A549 (cell line): ENCODE measurements at regions not wholly inside any gene's neighbourhood (a gene's known extent, or its start where the extent isn't known, plus 50 kb on each side); places are given as distances from the start of the nearest gene placed in this dataset.
"Not testable (repeated sequence)": the region's sequence is repeated elsewhere in the genome, so short reads cannot be mapped to it uniquely, and the experiment has no call there.

Experiments
- ATAC-seq, 2 experiments: fragments of 200-7000 bp in 1 of 2; fragments of >200 bp in 1 of 2; cut with Nextera tagmentation in 1 of 2; cut with Tn5 transposase in 1 of 2; 3 replicates each; pipeline versions ENCODE4 v1.8.0 to v1.9.1; 2018 to 2020; ENCODE audit warnings: mild to moderate bottlenecking in 1 of 2, moderate library complexity in 1 of 2
- CTCF ChIA-PET: fragments of 300-600 bp; sonication (Branson Sonifier 250); formaldehyde crosslinking; extraction: SDS; loops from one replicate; lab custom pipeline; 2021; ENCODE audit warnings: antibody characterized with exemption, inconsistent platforms; lab: Yijun Ruan, JAX
- POLR2A ChIA-PET: fragments of 350-600 bp; formaldehyde crosslinking; extraction: SDS; loops from one replicate; lab custom pipeline; 2021; ENCODE audit warnings: antibody characterized with exemption, inconsistent platforms; lab: Yijun Ruan, JAX
- DNase-seq, 2 experiments: peaks; one replicate each; pipeline versions ENCODE4 v3.0.0 to v3.0.0-alpha.2; 2011 to 2016; ENCODE audit warnings: low read depth in 1 of 2, low spot score in 1 of 2
- FAIRE-seq: peaks from 2 replicates; lab custom pipeline; 2011; peaks lifted over from hg19 to GRCh38; lab: Jason Lieb, UNC
- H3K27ac ChIP-seq, 2 experiments: fragments of >200 bp; sonication (Bioruptor Twin); formaldehyde crosslinking; 3 replicates each; pipeline ENCODE4 v1.5.1; 2016 to 2017
- H3K4me1 ChIP-seq: fragments of >200 bp; sonication (Bioruptor Twin); formaldehyde crosslinking; 3 replicates; pipeline ENCODE4 v1.6.1; 2016
- H3K4me2 ChIP-seq: fragments of >200 bp; sonication (Bioruptor Twin); formaldehyde crosslinking; 3 replicates; pipeline ENCODE4 v1.6.1; 2016
- H3K4me3 ChIP-seq: fragments of >200 bp; sonication (Bioruptor Twin); formaldehyde crosslinking; 3 replicates; pipeline ENCODE4 v1.5.1; 2016
- H3K9me3 ChIP-seq: fragments of >200 bp; sonication (Bioruptor Twin); formaldehyde crosslinking; 3 replicates; pipeline ENCODE4 v1.6.1; 2016
- BHLHE40 ChIP-seq: IDR thresholded peaks from 2 replicates; pipeline ENCODE4 v1.6.1; 2012; ENCODE audit warnings: low read depth, low read length, inconsistent platforms
- CEBPB ChIP-seq, 2 experiments: fragments of >200 bp in 1 of 2; sonication (Bioruptor Twin) in 1 of 2; formaldehyde crosslinking in 1 of 2; IDR thresholded peaks; 2 replicates each; pipeline ENCODE4 v1.6.1; 2012 to 2016
- CHD4 ChIP-seq: fragments of 200-600 bp; sonication (generic); IDR thresholded peaks from 2 replicates; pipeline ENCODE4 v1.6.1; 2016; ENCODE audit warnings: antibody characterized with exemption, mild to moderate bottlenecking, borderline replicate concordance
- EHF ChIP-seq: fragments of 250-450 bp; sonication (Bioruptor Pico); IDR thresholded peaks from 2 replicates; pipeline ENCODE4 v1.5.0; 2020; ENCODE audit warnings: mild to moderate bottlenecking
- EHMT2 ChIP-seq: fragments of 200-600 bp; sonication (generic); IDR thresholded peaks from 2 replicates; pipeline ENCODE4 v1.6.1; 2016; ENCODE audit warnings: antibody characterized with exemption, low read depth, mild to moderate bottlenecking, moderate library complexity
- EP300 ChIP-seq, 2 experiments: fragments of >200 bp; sonication (Bioruptor Twin); formaldehyde crosslinking; IDR thresholded peaks; 2 replicates in 1 of 2; 3 replicates in 1 of 2; pipeline ENCODE4 v1.6.1; 2016 to 2017
- ESRRA ChIP-seq: fragments of 150-350 bp; IDR thresholded peaks from 2 replicates; pipeline ENCODE4 v1.6.1; 2014; ENCODE audit warnings: mild to moderate bottlenecking, low read length, borderline replicate concordance
- FOSB ChIP-seq: fragments of 250-450 bp; sonication (Bioruptor Pico); IDR thresholded peaks from 2 replicates; pipeline ENCODE4 v1.5.0; 2020; ENCODE audit warnings: mild to moderate bottlenecking, moderate library complexity
- FOXS1 ChIP-seq: fragments of 250-450 bp; sonication (Bioruptor Pico); IDR thresholded peaks from 2 replicates; pipeline ENCODE4 v1.5.0; 2020; ENCODE audit warnings: mild to moderate bottlenecking, moderate library complexity
- GATA3 ChIP-seq: IDR thresholded peaks from 2 replicates; pipeline ENCODE4 v1.6.1; 2012; ENCODE audit warnings: borderline replicate concordance
- HDAC2 ChIP-seq: fragments of 200-600 bp; sonication (generic); IDR thresholded peaks from 2 replicates; pipeline ENCODE4 v1.6.1; 2016
- HOXA7 ChIP-seq: fragments of 250-450 bp; sonication (Bioruptor Pico); IDR thresholded peaks from 2 replicates; pipeline ENCODE4 v1.5.0; 2020; ENCODE audit warnings: mild to moderate bottlenecking, moderate library complexity
- JUNB ChIP-seq: fragments of >200 bp; sonication (Bioruptor Twin); formaldehyde crosslinking; IDR thresholded peaks from 2 replicates; pipeline ENCODE4 v1.6.1; 2016
- POLR2A ChIP-seq: IDR thresholded peaks from 2 replicates; pipeline ENCODE4 v1.6.1; 2012; ENCODE audit warnings: mild to moderate bottlenecking, low read length
- RCOR1 ChIP-seq: fragments of 150-350 bp; IDR thresholded peaks from 2 replicates; pipeline ENCODE4 v1.6.1; 2014; ENCODE audit warnings: antibody characterized with exemption, low read length, low read depth
- RNF2 ChIP-seq: fragments of 200-600 bp; sonication (generic); IDR thresholded peaks from 2 replicates; pipeline ENCODE4 v1.6.1; 2016; ENCODE audit warnings: low read depth, mild to moderate bottlenecking, antibody characterized with exemption, moderate library complexity, borderline replicate concordance
- SMC3 ChIP-seq: fragments of >200 bp; sonication (Bioruptor Twin); formaldehyde crosslinking; IDR thresholded peaks from 3 replicates; pipeline ENCODE4 v1.6.1; 2018; ENCODE audit warnings: inconsistent platforms
- SREBF2 ChIP-seq: fragments of 450-650 bp; IDR thresholded peaks from 2 replicates; pipeline ENCODE4 v1.6.1; 2014; ENCODE audit warnings: mild to moderate bottlenecking, moderate library complexity
- ZFP36 ChIP-seq: fragments of 450-650 bp; IDR thresholded peaks from 2 replicates; pipeline ENCODE4 v1.6.1; 2014; ENCODE audit warnings: borderline replicate concordance; ENCODE audit not compliant: partially characterized antibody
- ZSCAN20 ChIP-seq: fragments of 250-450 bp; sonication (Bioruptor Pico); IDR thresholded peaks from 2 replicates; pipeline ENCODE4 v1.8.0; 2022; ENCODE audit warnings: mild to moderate bottlenecking, moderate library complexity
- WGBS: methylation state at CpG from one replicate; pipeline ENCODE4 v1.1.6; 2017; ENCODE audit errors: missing lambda C conversion rate; 5-methylcytosine and 5-hydroxymethylcytosine counted together
- TF ChIP-seq, protein P1 (sequence below): IDR thresholded peaks from 2 replicates; pipeline ENCODE4 v1.6.1; 2012; ENCODE audit warnings: low read depth, borderline replicate concordance
- TF ChIP-seq, protein P2 (sequence below): fragments of 250-450 bp; sonication (Bioruptor Pico); IDR thresholded peaks from 2 replicates; pipeline ENCODE4 v1.5.0; 2021; ENCODE audit warnings: mild to moderate bottlenecking, moderate library complexity, borderline replicate concordance
- TF ChIP-seq, protein P3 (sequence below): fragments of 450-650 bp; IDR thresholded peaks from 2 replicates; pipeline ENCODE4 v1.6.1; 2014; ENCODE audit warnings: antibody characterized with exemption

DNA sequence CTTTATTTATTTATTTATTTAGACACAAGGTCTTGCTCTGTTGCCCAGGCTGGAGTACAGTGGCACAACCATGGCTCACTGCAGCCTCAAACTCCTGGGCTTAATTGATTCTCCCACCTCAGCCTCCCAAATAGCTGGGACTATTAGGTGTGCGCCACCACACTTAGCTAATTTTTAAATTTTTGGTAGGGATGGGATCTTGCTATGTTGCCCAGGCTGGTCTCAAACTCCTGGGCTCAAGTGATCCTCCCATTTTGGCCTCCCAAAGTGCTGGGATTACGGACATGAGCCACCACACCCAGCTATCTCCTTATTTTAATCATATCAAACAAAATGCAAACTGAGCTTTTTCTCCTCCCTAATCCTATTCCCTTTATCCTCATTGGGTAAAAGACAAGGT, 113.0 kb upstream of the FOXN2 start:
- DNase-seq, ATAC-seq, H3K27ac ChIP-seq, FAIRE-seq, POLR2A ChIA-PET, H3K9me3 ChIP-seq, H3K4me1 ChIP-seq, H3K4me2 ChIP-seq, H3K4me3 ChIP-seq: not testable (repeated sequence)
- WGBS: 61% methylated on average over 2 of the region's 2 CpGs
- CTCF ChIA-PET: interaction anchor here (0.6 to 0.9 kb wide), 2 partner anchors 11 to 22 kb away, joined by 4 read pairs; no protein-coding TSS in a partner anchor

DNA sequence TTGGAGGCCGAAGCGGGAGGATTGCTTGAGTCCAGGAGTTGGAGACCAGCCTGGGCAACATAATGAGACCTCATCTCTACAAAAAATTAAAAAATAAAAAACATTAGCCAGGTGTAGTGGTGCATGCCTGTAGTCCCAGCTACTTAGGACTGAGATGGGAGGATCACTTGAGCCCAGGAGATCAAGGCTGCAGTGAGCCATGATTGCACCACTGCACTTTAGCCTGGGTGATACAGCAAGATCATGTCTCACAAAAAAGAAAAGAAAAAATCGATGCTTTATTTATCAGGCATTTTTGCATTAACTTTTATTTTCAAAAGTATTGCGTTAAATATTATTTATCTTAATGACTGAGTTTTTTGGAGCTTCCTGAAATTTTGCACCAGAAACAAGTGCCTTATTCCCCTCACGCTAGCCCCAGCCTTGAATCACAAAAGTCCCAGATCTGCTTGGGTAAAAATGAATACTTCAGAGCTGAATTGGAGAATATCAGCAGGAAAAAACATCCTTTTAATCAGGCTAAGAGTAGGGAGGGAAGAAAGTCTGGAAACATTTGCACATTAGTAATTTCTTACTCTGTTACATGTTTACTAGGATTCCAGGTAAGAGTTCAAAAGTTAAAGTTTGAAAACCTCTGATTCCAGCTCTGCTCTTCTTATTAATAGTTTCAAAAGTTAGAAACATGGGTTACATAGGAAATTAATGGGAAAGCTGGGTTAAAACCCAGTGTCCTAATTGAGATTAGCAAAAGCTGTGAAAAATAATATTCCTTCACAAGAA, 111.4 kb upstream of the FOXN2 start:
- ChIA-PET CTCF (no interaction called here), POLR2A (no interaction called here)
- ATAC-seq (no peak), DNase-seq (no peak), FAIRE-seq (no peak)
- H3K4me2 ChIP-seq: no peak overlapping the region
- 74% methylated on average over 5 of the region's 5 CpGs for WGBS
- H3K4me1 ChIP-seq: no peaks in the 10 kb centered on the region
- TF ChIP-seq ZSCAN20 (CRISPR knock-in tag) (no peak), EHF (CRISPR knock-in tag) (no peak), SMC3 (no peak), EP300 (IDR thresholded peaks at IDR 0.05) (no peak), BHLHE40 (no peak), RNF2 (no peak), RCOR1 (no peak), SREBF2 (no peak), JUNB (no peak), ZFP36 (no peak), HOXA7 (CRISPR knock-in tag) (no peak), HDAC2 (no peak), CHD4 (no peak), FOSB (CRISPR knock-in tag) (no peak), CEBPB (IDR thresholded peaks at IDR 0.05) (no peak), POLR2A (no peak)
- TF ChIP-seq, protein P1, sequence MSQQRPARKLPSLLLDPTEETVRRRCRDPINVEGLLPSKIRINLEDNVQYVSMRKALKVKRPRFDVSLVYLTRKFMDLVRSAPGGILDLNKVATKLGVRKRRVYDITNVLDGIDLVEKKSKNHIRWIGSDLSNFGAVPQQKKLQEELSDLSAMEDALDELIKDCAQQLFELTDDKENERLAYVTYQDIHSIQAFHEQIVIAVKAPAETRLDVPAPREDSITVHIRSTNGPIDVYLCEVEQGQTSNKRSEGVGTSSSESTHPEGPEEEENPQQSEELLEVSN: no peak
- TF ChIP-seq, protein P2, sequence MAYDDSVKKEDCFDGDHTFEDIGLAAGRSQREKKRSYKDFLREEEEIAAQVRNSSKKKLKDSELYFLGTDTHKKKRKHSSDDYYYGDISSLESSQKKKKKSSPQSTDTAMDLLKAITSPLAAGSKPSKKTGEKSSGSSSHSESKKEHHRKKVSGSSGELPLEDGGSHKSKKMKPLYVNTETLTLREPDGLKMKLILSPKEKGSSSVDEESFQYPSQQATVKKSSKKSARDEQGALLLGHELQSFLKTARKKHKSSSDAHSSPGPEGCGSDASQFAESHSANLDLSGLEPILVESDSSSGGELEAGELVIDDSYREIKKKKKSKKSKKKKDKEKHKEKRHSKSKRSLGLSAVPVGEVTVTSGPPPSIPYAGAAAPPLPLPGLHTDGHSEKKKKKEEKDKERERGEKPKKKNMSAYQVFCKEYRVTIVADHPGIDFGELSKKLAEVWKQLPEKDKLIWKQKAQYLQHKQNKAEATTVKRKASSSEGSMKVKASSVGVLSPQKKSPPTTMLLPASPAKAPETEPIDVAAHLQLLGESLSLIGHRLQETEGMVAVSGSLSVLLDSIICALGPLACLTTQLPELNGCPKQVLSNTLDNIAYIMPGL: no peak
- TF ChIP-seq, protein P3, sequence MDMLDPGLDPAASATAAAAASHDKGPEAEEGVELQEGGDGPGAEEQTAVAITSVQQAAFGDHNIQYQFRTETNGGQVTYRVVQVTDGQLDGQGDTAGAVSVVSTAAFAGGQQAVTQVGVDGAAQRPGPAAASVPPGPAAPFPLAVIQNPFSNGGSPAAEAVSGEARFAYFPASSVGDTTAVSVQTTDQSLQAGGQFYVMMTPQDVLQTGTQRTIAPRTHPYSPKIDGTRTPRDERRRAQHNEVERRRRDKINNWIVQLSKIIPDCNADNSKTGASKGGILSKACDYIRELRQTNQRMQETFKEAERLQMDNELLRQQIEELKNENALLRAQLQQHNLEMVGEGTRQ: no peak
- H3K27ac ChIP-seq: no peak overlapping the region
- H3K9me3 ChIP-seq: no peaks in the 10 kb centered on the region
- H3K4me3 ChIP-seq: no peak overlapping the region

DNA sequence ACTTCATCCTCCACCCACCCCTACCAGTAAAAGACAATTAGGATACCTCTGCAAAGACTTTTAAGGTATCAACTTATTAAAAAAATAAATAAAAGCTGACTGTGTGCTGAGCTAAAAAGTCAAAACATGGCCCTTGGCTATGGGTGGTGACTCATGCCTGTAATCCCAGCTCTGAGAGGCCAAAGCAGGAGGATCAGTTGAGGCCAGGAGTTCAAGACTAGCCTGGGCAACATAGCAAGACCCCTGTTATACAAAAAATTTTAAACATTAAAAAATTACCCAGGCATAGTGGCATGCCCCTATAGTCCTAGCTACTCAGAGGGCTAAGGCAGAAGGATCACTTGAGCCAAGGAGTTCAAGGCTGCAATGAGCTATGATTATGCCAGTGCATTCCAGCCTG, 110.8 kb upstream of the FOXN2 start:
- H3K4me3 ChIP-seq: no peak overlapping the region
- H3K4me1 ChIP-seq: peaks cover 3% of the 10 kb centered on the region
- DNase-seq (no peak), ATAC-seq (no peak), FAIRE-seq (no peak)
- H3K9me3 ChIP-seq: no peaks in the 10 kb centered on the region
- ChIA-PET POLR2A (no interaction called here), CTCF (no interaction called here)
- no peak overlapping the region for H3K4me2 ChIP-seq
- no peak overlapping the region for H3K27ac ChIP-seq
- TF ChIP-seq CEBPB (IDR thresholded peaks at IDR 0.05) (no peak), FOXS1 (no peak), EHMT2 (no peak), ESRRA (no peak), RCOR1 (no peak), GATA3 (no peak), POLR2A (no peak)
